HepG2 (cell line): ENCODE measurements at regions not wholly inside any gene's neighbourhood (a gene's known extent, or its start where the extent isn't known, plus 50 kb on each side); places are given as distances from the start of the nearest gene placed in this dataset.

Experiments used
- ATAC-seq: fragments of 200-7000 bp; cut with Tn5 transposase; 3 replicates; pipeline ENCODE4 v1.9.1; 2020; ENCODE audit warnings: mild to moderate bottlenecking, moderate library complexity
- BruUV-seq: library from RNA; stranded (reverse); fragments of 400-500 nt; replicated peaks from 2 replicates; lab custom pipeline; 2021; lab: Mats Ljungman, UMichigan
- CTCF ChIA-PET: fragments of 300-600 bp; formaldehyde crosslinking; extraction: SDS; loops from one replicate; lab custom pipeline; 2021; ENCODE audit warnings: low total read pairs, inconsistent platforms, low intra/inter-chr PET ratio; lab: Yijun Ruan, JAX
- POLR2A ChIA-PET: fragments of 350-600 bp; sonication (Branson Sonifier 250); formaldehyde crosslinking; loops from one replicate; lab custom pipeline; 2020; ENCODE audit warnings: antibody characterized with exemption, inconsistent platforms; lab: Yijun Ruan, JAX
- DNase-seq: peaks from one replicate; pipeline ENCODE4 v3.0.0-alpha.2; 2015; ENCODE audit warnings: low spot score
- FAIRE-seq: peaks from 3 replicates; lab custom pipeline; 2011; peaks lifted over from hg19 to GRCh38; lab: Jason Lieb, UNC
- H2AFZ ChIP-seq: one replicate; pipeline ENCODE4 v1.6.1; 2011; ENCODE audit warnings: low read length, inconsistent platforms
- H3K27ac ChIP-seq: fragments of 300-600 bp; 3 replicates; pipeline ENCODE4 v1.8.0; 2011; ENCODE audit warnings: mixed run types, mild to moderate bottlenecking, mixed read lengths, low read length, inconsistent platforms; ENCODE audit not compliant: insufficient read depth; ENCODE audit errors: extremely low read length
- H3K27me3 ChIP-seq, 2 experiments: fragments of 200-600 bp in 1 of 2; 2 replicates in 1 of 2; 3 replicates in 1 of 2; pipeline versions ENCODE4 v1.6.0 to v1.8.0; 2011; ENCODE audit warnings: low read length in 2 of 2, mild to moderate bottlenecking in 2 of 2, moderate library complexity in 2 of 2, inconsistent platforms in 1 of 2; ENCODE audit not compliant: insufficient read depth in 2 of 2, control insufficient read depth in 1 of 2
- H3K36me3 ChIP-seq, 2 experiments: fragments of 200-600 bp in 1 of 2; replicated peaks in 1 of 2; 2 replicates in 1 of 2; 3 replicates in 1 of 2; pipeline versions ENCODE4 v1.5.1 to v1.8.0; 2011; ENCODE audit warnings: low read length in 2 of 2, inconsistent platforms in 1 of 2; ENCODE audit not compliant: insufficient read depth in 2 of 2, control insufficient read depth in 1 of 2
- H3K4me1 ChIP-seq: 2 replicates; pipeline ENCODE4 v1.5.1; 2012; ENCODE audit warnings: low read length, inconsistent platforms; ENCODE audit not compliant: insufficient read depth
- H3K4me2 ChIP-seq: 2 replicates; pipeline ENCODE4 v1.6.0; 2011; ENCODE audit warnings: low read depth, low read length, inconsistent platforms
- H3K4me3 ChIP-seq, 3 experiments: fragments of 200-600 bp in 1 of 3; sonication (generic), shearing (Covaris generic) in 1 of 3; replicated peaks in 1 of 3; 2 replicates each; pipeline ENCODE4 v1.5.1; 2011 to 2016; ENCODE audit warnings: low read length in 3 of 3, inconsistent platforms in 2 of 3, low read depth in 2 of 3, mild to moderate bottlenecking in 2 of 3, control low read depth in 1 of 3, mixed read lengths in 1 of 3; ENCODE audit not compliant: insufficient read depth in 1 of 3
- H3K79me2 ChIP-seq: one replicate; pipeline ENCODE4 v1.6.1; 2011; ENCODE audit warnings: low read length, inconsistent platforms; ENCODE audit not compliant: insufficient read depth
- H3K9ac ChIP-seq: 2 replicates; pipeline ENCODE4 v1.6.0; 2011; ENCODE audit warnings: mild to moderate bottlenecking, low read depth, low read length, inconsistent platforms; ENCODE audit not compliant: insufficient read depth
- H3K9me3 ChIP-seq: 2 replicates; pipeline ENCODE4 v1.5.1; 2012; ENCODE audit warnings: mild to moderate bottlenecking, low read length
- H4K20me1 ChIP-seq: 2 replicates; pipeline ENCODE4 v1.6.0; 2011; ENCODE audit warnings: inconsistent platforms, mild to moderate bottlenecking, low read length, moderate library complexity; ENCODE audit not compliant: insufficient read depth
- CREM ChIP-seq, 2 experiments: sonication (generic) in 1 of 2; formaldehyde crosslinking in 1 of 2; IDR thresholded peaks; 2 replicates each; pipeline versions ENCODE4 v1.4.0 to v1.6.1; 2016 to 2020; ENCODE audit warnings: antibody characterized with exemption in 1 of 2, mild to moderate bottlenecking in 1 of 2, missing genetic modification reagents in 1 of 2
- HDAC6 ChIP-seq: fragments of 200-600 bp; sonication (generic); IDR thresholded peaks from 2 replicates; pipeline ENCODE4 v1.7.0; 2017; ENCODE audit warnings: mild to moderate bottlenecking, antibody characterized with exemption, low read length, low read depth
- JUN ChIP-seq: sonication (generic); formaldehyde crosslinking; IDR thresholded peaks from 2 replicates; pipeline ENCODE4 v1.4.0; 2020; ENCODE audit warnings: mild to moderate bottlenecking, missing genetic modification reagents
- MIER2 ChIP-seq: IDR thresholded peaks from 2 replicates; pipeline ENCODE4 v1.6.1; 2016; ENCODE audit warnings: missing biosample characterization, missing genetic modification reagents
- MTA1 ChIP-seq: sonication (generic); formaldehyde crosslinking; IDR thresholded peaks from 2 replicates; pipeline ENCODE4 v1.4.0; 2020; ENCODE audit warnings: missing genetic modification reagents, mild to moderate bottlenecking, borderline replicate concordance
- NPAS2 ChIP-seq: sonication (generic); formaldehyde crosslinking; IDR thresholded peaks from 2 replicates; pipeline ENCODE4 v1.8.0; 2022; ENCODE audit warnings: mild to moderate bottlenecking, missing genetic modification reagents, borderline replicate concordance
- POGK ChIP-seq: sonication (generic); formaldehyde crosslinking; conservative IDR thresholded peaks from 2 replicates; pipeline ENCODE4 v1.8.0; 2022; ENCODE audit warnings: mild to moderate bottlenecking, moderate library complexity, missing genetic modification reagents
- RARG ChIP-seq: sonication (generic); formaldehyde crosslinking; IDR thresholded peaks from 2 replicates; pipeline ENCODE4 v1.4.0; 2020; ENCODE audit warnings: low read depth, mild to moderate bottlenecking, missing genetic modification reagents
- SMAD9 ChIP-seq: sonication (generic); formaldehyde crosslinking; IDR thresholded peaks from 2 replicates; pipeline ENCODE4 v1.5.1; 2020; ENCODE audit warnings: mild to moderate bottlenecking, missing genetic modification reagents
- SRSF4 ChIP-seq: fragments of 200-400 bp; formaldehyde crosslinking; IDR thresholded peaks from one replicate; pipeline ENCODE4 v1.6.1; 2018; ENCODE audit warnings: mild to moderate bottlenecking, low read depth, low read length, moderate library complexity; ENCODE audit not compliant: poor library complexity, severe bottlenecking
- TBL1XR1 ChIP-seq: fragments of 150-350 bp; IDR thresholded peaks from 2 replicates; pipeline ENCODE4 v1.6.1; 2014; ENCODE audit warnings: borderline replicate concordance, low read length; ENCODE audit not compliant: partially characterized antibody
- TGIF2 ChIP-seq: IDR thresholded peaks from 2 replicates; pipeline ENCODE4 v1.6.1; 2016; ENCODE audit warnings: control low read depth, missing compliant biosample characterization
- ZBTB21 ChIP-seq: sonication (generic); formaldehyde crosslinking; IDR thresholded peaks from 2 replicates; pipeline ENCODE4 v1.4.0; 2020; ENCODE audit warnings: missing genetic modification reagents
- ZFYVE20 ChIP-seq: sonication (generic); formaldehyde crosslinking; IDR thresholded peaks from 2 replicates; pipeline ENCODE4 v1.8.0; 2023; ENCODE audit warnings: low read depth, mild to moderate bottlenecking, moderate library complexity, missing genetic modification reagents, borderline replicate concordance
- ZMYM3 ChIP-seq: sonication (generic); formaldehyde crosslinking; IDR thresholded peaks from 2 replicates; pipeline ENCODE4 v1.5.1; 2020; ENCODE audit warnings: mild to moderate bottlenecking, missing genetic modification reagents
- ZNF12 ChIP-seq: sonication (generic); formaldehyde crosslinking; IDR thresholded peaks from 2 replicates; pipeline ENCODE4 v1.5.0; 2020; ENCODE audit warnings: missing genetic modification reagents
- ZNF253 ChIP-seq: sonication (generic); formaldehyde crosslinking; IDR thresholded peaks from 2 replicates; pipeline ENCODE4 v1.8.0; 2022; ENCODE audit warnings: mild to moderate bottlenecking, missing genetic modification reagents, borderline replicate concordance
- WGBS: methylation state at CpG from one replicate; pipeline ENCODE4 v1.1.6; 2017; ENCODE audit warnings: low lambda C conversion rate; 5-methylcytosine and 5-hydroxymethylcytosine counted together
- in situ Hi-C: cut with HindIII; loops from 2 replicates; pipeline ENCODE4 v1.10.0; 2017; ENCODE audit warnings: low pct_unique_long_range_greater_than_20kb; ENCODE audit not compliant: extremely low pct_ligation_motif_present
- intact Hi-C: fragments of 100-400 bp; cut with micrococcal nuclease; formaldehyde crosslinking; loops from one replicate; pipeline ENCODE4 v1.10.0; 2022; ENCODE audit not compliant: unreplicated experiment

GRCh38 chr1:34406377-34406776 is 229.7 kb downstream of the C1orf94 start (continued):
- no peak for TF ChIP-seq RARG

- no TSS peak for BruUV-seq
- FAIRE-seq, result no peak
- CTCF ChIA-PET, result no interaction called here
- TF ChIP-seq POGK (CRISPR knock-in tag) (no peak), SRSF4 (no peak), ZNF253 (CRISPR knock-in tag) (no peak), NPAS2 (CRISPR knock-in tag) (no peak), ZBTB21 (CRISPR knock-in tag) (no peak), SMAD9 (CRISPR knock-in tag) (no peak), MTA1 (no peak), CREM (IDR thresholded peaks at IDR 0.05) (no peak), CREM (CRISPR knock-in tag; IDR thresholded peaks at IDR 0.05) (no peak), ZMYM3 (CRISPR knock-in tag) (no peak), ZFYVE20 (CRISPR knock-in tag) (no peak), TBL1XR1 (no peak), TGIF2 (CRISPR knock-in tag) (no peak), JUN (CRISPR knock-in tag) (no peak), HDAC6 (no peak), ZNF12 (CRISPR knock-in tag) (no peak), MIER2 (no peak)
Observed at GRCh38 chr1:34406833-34407539, 230.3 kb downstream of the C1orf94 start.

More at GRCh38 chr1:34406833-34407539, 230.3 kb downstream of the C1orf94 start:
- in situ Hi-C loops, result no loop called here
- Histone ChIP-seq H3K79me2 (no peaks in the 10 kb centered on the region), H3K36me3 (no peaks in the 10 kb centered on the region), H3K4me3 (no peak overlapping the region), H3K4me2 (no peak overlapping the region), H3K4me1 (no peaks in the 10 kb centered on the region), H3K27me3 (no peaks in the 10 kb centered on the region; a peak in 1 of 5 replicates), H4K20me1 (no peaks in the 10 kb centered on the region), H3K9ac (no peak overlapping the region), H3K27ac (no peak overlapping the region), H3K9me3 (peaks cover 11% of the 10 kb centered on the region; the same call in 1 of the 2 replicates), H2AFZ (no peak overlapping the region)
- DNase-seq (no peak), ATAC-seq (no peak)
- intact Hi-C loops, result no loop called here
- POLR2A ChIA-PET, result no interaction called here
- WGBS, result 22% methylated on average over 7 of the region's 9 CpGs
